ENCODE measurements at regions not wholly inside any gene's neighbourhood (a gene's known extent, or its start where the extent isn't known, plus 50 kb on each side); places are given as distances from the start of the nearest gene placed in this dataset.

GRCh38 chr11:116446048-116446941, 326.5 kb downstream of the BUD13 start:
- TF ChIP-seq POLR2A (IDR thresholded peaks at IDR 0.05; ENCODE audit: low read length) (no peak), GATA1 (IDR thresholded peaks at IDR 0.05; ENCODE audit: low read depth, low read length) (no peak)
- DNase-seq: no peak

- DNase-seq: no peak
- TF ChIP-seq GATA1 (IDR thresholded peaks at IDR 0.05; ENCODE audit: low read depth, low read length): no peak
- TF ChIP-seq POLR2A (IDR thresholded peaks at IDR 0.05; ENCODE audit: low read length): no peak
Measured at GRCh38 chr11:116445108-116446047, 327.4 kb downstream of the BUD13 start.

- no peak for TF ChIP-seq POLR2A (IDR thresholded peaks at IDR 0.05; ENCODE audit: low read length)
- no peak for TF ChIP-seq GATA1 (IDR thresholded peaks at IDR 0.05; ENCODE audit: low read depth, low read length)
- DNase-seq: no peak
Measured at GRCh38 chr11:116442238-116442752, 330.5 kb downstream of the BUD13 start.

- no peak for DNase-seq
- TF ChIP-seq POLR2A (IDR thresholded peaks at IDR 0.05; ENCODE audit: low read length) (no peak), GATA1 (IDR thresholded peaks at IDR 0.05; ENCODE audit: low read depth, low read length) (no peak)
Measured at GRCh38 chr11:116439361-116439677, 333.5 kb downstream of the BUD13 start.

GRCh38 chr11:116438651-116439360, 334.0 kb downstream of the BUD13 start:
- no peak for DNase-seq
- no peak for TF ChIP-seq GATA1 (IDR thresholded peaks at IDR 0.05; ENCODE audit: low read depth, low read length)
- no peak for TF ChIP-seq POLR2A (IDR thresholded peaks at IDR 0.05; ENCODE audit: low read length)

GRCh38 chr11:116434986-116435385, 337.8 kb downstream of the BUD13 start:
- no peak for DNase-seq
- TF ChIP-seq POLR2A (IDR thresholded peaks at IDR 0.05; ENCODE audit: low read length) (no peak), GATA1 (IDR thresholded peaks at IDR 0.05; ENCODE audit: low read depth, low read length) (no peak)

GRCh38 chr11:116432301-116432700, 340.5 kb downstream of the BUD13 start:
- no peak for TF ChIP-seq GATA1 (IDR thresholded peaks at IDR 0.05; ENCODE audit: low read depth, low read length)
- no peak for TF ChIP-seq POLR2A (IDR thresholded peaks at IDR 0.05; ENCODE audit: low read length)
- no peak for DNase-seq

GRCh38 chr11:116431842-116432241, 340.9 kb downstream of the BUD13 start:
- no peak for DNase-seq
- no peak for TF ChIP-seq POLR2A (IDR thresholded peaks at IDR 0.05; ENCODE audit: low read length)
- no peak for TF ChIP-seq GATA1 (IDR thresholded peaks at IDR 0.05; ENCODE audit: low read depth, low read length)

- TF ChIP-seq POLR2A (IDR thresholded peaks at IDR 0.05; ENCODE audit: low read length) (no peak), GATA1 (IDR thresholded peaks at IDR 0.05; ENCODE audit: low read depth, low read length) (no peak)
- no peak for DNase-seq
Measured at GRCh38 chr11:116428638-116428975, 344.2 kb downstream of the BUD13 start.

GRCh38 chr11:116427903-116428637, 344.7 kb downstream of the BUD13 start:
- DNase-seq: no peak
- TF ChIP-seq POLR2A (IDR thresholded peaks at IDR 0.05; ENCODE audit: low read length) (no peak), GATA1 (IDR thresholded peaks at IDR 0.05; ENCODE audit: low read depth, low read length) (no peak)

GRCh38 chr11:116427337-116427902, 345.4 kb downstream of the BUD13 start:
- no peak for DNase-seq
- TF ChIP-seq POLR2A (IDR thresholded peaks at IDR 0.05; ENCODE audit: low read length) (no peak), GATA1 (IDR thresholded peaks at IDR 0.05; ENCODE audit: low read depth, low read length) (no peak)

GRCh38 chr11:116426761-116427160, 346.0 kb downstream of the BUD13 start:
- TF ChIP-seq GATA1 (IDR thresholded peaks at IDR 0.05; ENCODE audit: low read depth, low read length) (no peak), POLR2A (IDR thresholded peaks at IDR 0.05; ENCODE audit: low read length) (no peak)

More at GRCh38 chr11:116426761-116427160, 346.0 kb downstream of the BUD13 start:
- DNase-seq: no peak

All from erythroblast (primary cell).